SU-DHL-6 (cell line): ENCODE measurements at regions not wholly inside any gene's neighbourhood (a gene's known extent, or its start where the extent isn't known, plus 50 kb on each side); places are given as distances from the start of the nearest gene placed in this dataset.
"Not testable (repeated sequence)": the region's sequence is repeated elsewhere in the genome, so short reads cannot be mapped to it uniquely, and the experiment has no call there.

Experiments
- CTCF ChIP-seq: fragments of 200-600 bp; sonication (generic); IDR thresholded peaks from one replicate; pipeline ENCODE4 v1.5.1; 2017; ENCODE audit warnings: antibody characterized with exemption, mild to moderate bottlenecking, low read length, moderate library complexity; ENCODE audit not compliant: insufficient read depth, poor library complexity, severe bottlenecking
- EZH2phosphoT487 ChIP-seq: fragments of 200-600 bp; sonication (generic), shearing (Covaris generic); conservative IDR thresholded peaks from 2 replicates; pipeline ENCODE4 v1.6.1; 2018; ENCODE audit warnings: mild to moderate bottlenecking, antibody characterized with exemption, low read length, moderate library complexity, mixed read lengths

GRCh38 chr2:87526258-87526657, 221.6 kb upstream of the PLGLB2 start:
- TF ChIP-seq CTCF, EZH2phosphoT487: not testable (repeated sequence)
